Activated T-cell treated with anti-CD3 and anti-CD28 coated beads, Interleukin-2, amount 50 U/mL, for 48 hours (primary cell): ENCODE measurements at regions not wholly inside any gene's neighbourhood (a gene's known extent, or its start where the extent isn't known, plus 50 kb on each side); places are given as distances from the start of the nearest gene placed in this dataset.

Experiments used
- DNase-seq, 2 experiments: peaks; one replicate each; pipeline ENCODE4 v3.0.0-alpha.2; 2020

GRCh38 chr3:168495932-168496331 is 400.2 kb upstream of the GOLIM4 start:
- no peak for DNase-seq

GRCh38 chr3:168495270-168495669 is 399.5 kb upstream of the GOLIM4 start:
- no peak for DNase-seq

GRCh38 chr3:168493412-168494205 is 397.9 kb upstream of the GOLIM4 start:
- no peak for DNase-seq

GRCh38 chr3:168490981-168491380 is 395.3 kb upstream of the GOLIM4 start:
- no peak for DNase-seq

GRCh38 chr3:168489301-168489700 is 393.6 kb upstream of the GOLIM4 start:
- DNase-seq, result no peak

- DNase-seq, result no peak
These were observed 390.2 kb upstream of the GOLIM4 start for GRCh38 chr3:168485936-168486335.

GRCh38 chr3:168476360-168476980 is 380.7 kb upstream of the GOLIM4 start:
- no peak for DNase-seq

- no peak for DNase-seq
These were observed 380.0 kb upstream of the GOLIM4 start for GRCh38 chr3:168475704-168476103.

- no peak for DNase-seq
These were observed 377.7 kb upstream of the GOLIM4 start for GRCh38 chr3:168473334-168473890.

- DNase-seq, result no peak
These were observed 377.1 kb upstream of the GOLIM4 start for GRCh38 chr3:168472783-168473182.

GRCh38 chr3:168470380-168470779 is 374.7 kb upstream of the GOLIM4 start:
- DNase-seq, result no peak

- no peak for DNase-seq
These were observed 373.7 kb upstream of the GOLIM4 start for GRCh38 chr3:168469436-168469835.

- no peak for DNase-seq
These were observed 371.5 kb upstream of the GOLIM4 start for GRCh38 chr3:168467115-168467714.

GRCh38 chr3:168461793-168462192 is 366.1 kb upstream of the GOLIM4 start:
- no peak for DNase-seq

GRCh38 chr3:168459226-168459784 is 363.6 kb upstream of the GOLIM4 start:
- DNase-seq, result no peak

GRCh38 chr3:168457954-168458539 is 362.3 kb upstream of the GOLIM4 start:
- no peak for DNase-seq

GRCh38 chr3:168455814-168456213 is 360.1 kb upstream of the GOLIM4 start:
- DNase-seq, result no peak

- DNase-seq, result no peak
These were observed 357.9 kb upstream of the GOLIM4 start for GRCh38 chr3:168453623-168454022.

- no peak for DNase-seq
These were observed 348.2 kb upstream of the GOLIM4 start for GRCh38 chr3:168443965-168444364.

- no peak for DNase-seq
These were observed 346.8 kb upstream of the GOLIM4 start for GRCh38 chr3:168442502-168442901.

GRCh38 chr3:168436245-168436724 is 340.6 kb upstream of the GOLIM4 start:
- DNase-seq, result no peak

- DNase-seq, result no peak
These were observed 335.8 kb upstream of the GOLIM4 start for GRCh38 chr3:168431491-168431890.
